Fibroblast of lung (primary cell): ENCODE measurements at regions not wholly inside any gene's neighbourhood (a gene's known extent, or its start where the extent isn't known, plus 50 kb on each side); places are given as distances from the start of the nearest gene placed in this dataset.

ENCODE experiments used
- CTCF ChIP-seq, 2 donors: IDR thresholded peaks in 1 of 2; conservative IDR thresholded peaks in 1 of 2; 1 replicate in 1 of 2; 2 replicates in 1 of 2; pipeline ENCODE4 v1.5.1; 2011 to 2012; ENCODE audit warnings: low read length in 2 of 2, control low read depth in 1 of 2, inconsistent platforms in 1 of 2, low read depth in 1 of 2, mild to moderate bottlenecking in 1 of 2
- EZH2 ChIP-seq: IDR thresholded peaks from 2 replicates; pipeline ENCODE4 v1.5.1; 2012; ENCODE audit warnings: low read length, control low read depth, mild to moderate bottlenecking; ENCODE audit errors: missing control alignments

GRCh38 chr18:38587571-38587970 is 1022.0 kb upstream of the CELF4 start:
- TF ChIP-seq CTCF (conservative IDR thresholded peaks at IDR 0.05 in 1 of 2, IDR thresholded peaks at IDR 0.05 in 1 of 2; ENCODE audit: low read depth in 1 of 2, low read length in 2 of 2) (no peak), EZH2 (no peak)
